B cell (primary cell): ENCODE measurements at regions not wholly inside any gene's neighbourhood (a gene's known extent, or its start where the extent isn't known, plus 50 kb on each side); places are given as distances from the start of the nearest gene placed in this dataset.

ENCODE experiments used
- ATAC-seq: fragments of 200-7000 bp; cut with Tn5 transposase; one replicate; pipeline ENCODE4 v1.10.0; 2021; ENCODE audit warnings: low read depth, mild to moderate bottlenecking, moderate number of reproducible peaks, moderate library complexity
- CTCF ChIA-PET: fragments of 350-600 bp; sonication (Branson Sonifier 250); formaldehyde crosslinking; loops from one replicate; lab custom pipeline; 2021; ENCODE audit warnings: antibody characterized with exemption, inconsistent platforms; lab: Charles Lee
- POLR2A ChIA-PET: fragments of 350-600 bp; sonication (Branson Sonifier 250); formaldehyde crosslinking; loops from one replicate; lab custom pipeline; 2021; ENCODE audit warnings: antibody characterized with exemption; lab: Charles Lee
- DNase-seq: peaks from one replicate; pipeline ENCODE4 v3.0.0; 2013
- H2AFZ ChIP-seq: 2 replicates; pipeline ENCODE4 v1.6.1; 2012; ENCODE audit warnings: mild to moderate bottlenecking, low read depth, low read length; ENCODE audit not compliant: insufficient read depth, poor library complexity, severe bottlenecking
- H3K27ac ChIP-seq, 2 donors: 1 replicate in 1 of 2; 2 replicates in 1 of 2; pipeline ENCODE4 v1.5.1; 2012 to 2013; ENCODE audit warnings: low read length in 2 of 2, mild to moderate bottlenecking in 2 of 2, moderate library complexity in 1 of 2
- H3K27me3 ChIP-seq, 4 experiments: fragments of 200-600 bp in 1 of 4; sonication (generic) in 1 of 4; replicated peaks in 1 of 4; 1 replicate in 2 of 4; 2 replicates in 2 of 4; pipeline versions ENCODE4 v1.6.1 to v1.7.0; 2013 to 2016; ENCODE audit warnings: low read length in 3 of 4, mild to moderate bottlenecking in 2 of 4, mixed read lengths in 1 of 4, moderate library complexity in 1 of 4; ENCODE audit not compliant: insufficient read depth in 4 of 4, control insufficient read depth in 3 of 4; ENCODE audit errors: control extremely low read depth in 1 of 4
- H3K36me3 ChIP-seq, 2 experiments: replicated peaks in 1 of 2; 1 replicate in 1 of 2; 2 replicates in 1 of 2; pipeline versions ENCODE4 v1.6.1 to v1.7.1; 2013; ENCODE audit warnings: low read length in 1 of 2; ENCODE audit not compliant: insufficient read depth in 2 of 2, control insufficient read depth in 1 of 2; ENCODE audit errors: control extremely low read depth in 1 of 2, extremely low read depth in 1 of 2
- H3K4me1 ChIP-seq, 2 donors: fragments of 200-600 bp in 1 of 2; sonication (generic) in 1 of 2; 1 replicate in 1 of 2; 2 replicates in 1 of 2; pipeline versions ENCODE4 v1.5.1 to v1.6.1; 2013 to 2017; ENCODE audit warnings: low read length in 2 of 2; ENCODE audit not compliant: control insufficient read depth in 2 of 2, insufficient read depth in 2 of 2
- H3K4me2 ChIP-seq: replicated peaks from 2 replicates; pipeline ENCODE3; 2012; ENCODE audit warnings: mild to moderate bottlenecking, low read depth, low read length; ENCODE audit not compliant: poor library complexity, severe bottlenecking
- H3K4me3 ChIP-seq, 5 experiments: fragments of 200-600 bp in 1 of 5; sonication (generic) in 1 of 5; 1 replicate in 3 of 5; 2 replicates in 2 of 5; pipeline versions ENCODE4 v1.5.1 to v1.7.0; 2011 to 2016; ENCODE audit warnings: low read length in 4 of 5, mild to moderate bottlenecking in 4 of 5, low read depth in 2 of 5, control low read depth in 1 of 5, moderate library complexity in 1 of 5; ENCODE audit not compliant: insufficient read depth in 1 of 5; ENCODE audit errors: control extremely low read depth in 1 of 5, extremely low read depth in 1 of 5
- H3K79me2 ChIP-seq: fragments of 200-600 bp; sonication (generic); one replicate; pipeline ENCODE4 v1.6.0; 2016; ENCODE audit warnings: low read length; ENCODE audit not compliant: control insufficient read depth, insufficient read depth
- H3K9ac ChIP-seq: fragments of 200-600 bp; sonication (generic); 2 replicates; pipeline ENCODE4 v1.6.1; 2017; ENCODE audit warnings: mild to moderate bottlenecking, low read length, moderate library complexity
- H3K9me3 ChIP-seq, 3 donors: one replicate each; pipeline versions ENCODE4 v1.6.1 to v1.7.1; 2013; ENCODE audit warnings: low read length in 2 of 3; ENCODE audit not compliant: control insufficient read depth in 2 of 3, insufficient read depth in 1 of 3; ENCODE audit errors: control extremely low read depth in 1 of 3
- H4K20me1 ChIP-seq: 2 replicates; pipeline ENCODE4 v1.6.0; 2012; ENCODE audit warnings: mild to moderate bottlenecking, low read length; ENCODE audit not compliant: insufficient read depth, control insufficient read depth, poor library complexity, severe bottlenecking
- H3K27ac Mint-ChIP-seq: one replicate; pipeline ENCODE4 v1.8.0; 2021; ENCODE audit warnings: mixed read lengths
- H3K27me3 Mint-ChIP-seq: one replicate; pipeline ENCODE4 v1.8.0; 2021; ENCODE audit warnings: mixed read lengths
- H3K4me1 Mint-ChIP-seq: one replicate; pipeline ENCODE4 v1.8.0; 2021; ENCODE audit warnings: mixed read lengths
- H3K4me3 Mint-ChIP-seq: one replicate; pipeline ENCODE4 v1.8.0; 2021; ENCODE audit warnings: mixed read lengths
- H3K9me3 Mint-ChIP-seq: one replicate; pipeline ENCODE4 v1.8.0; 2022; ENCODE audit warnings: mixed read lengths; ENCODE audit not compliant: insufficient read depth
- CTCF ChIP-seq: fragments of 200-600 bp; IDR thresholded peaks from one replicate; pipeline ENCODE4 v1.8.0; 2022; ENCODE audit warnings: antibody characterized with exemption, mild to moderate bottlenecking
- EZH2 ChIP-seq: IDR thresholded peaks from 2 replicates; pipeline ENCODE4 v1.6.1; 2012; ENCODE audit warnings: borderline replicate concordance, low read depth, mild to moderate bottlenecking, moderate library complexity, low read length; ENCODE audit not compliant: insufficient read depth, poor library complexity, severe bottlenecking
- WGBS: methylation state at CpG from one replicate; pipeline ENCODE4 v1.1.5; 2013; ENCODE audit warnings: missing lambda C conversion rate; ENCODE audit not compliant: insufficient coverage; 5-methylcytosine and 5-hydroxymethylcytosine counted together
- intact Hi-C: fragments of 100-400 bp; cut with micrococcal nuclease; formaldehyde crosslinking; loops from one replicate; pipeline ENCODE4 v1.10.0; 2022

GRCh38 chr7:1340031-1340430 is 107.4 kb downstream of the UNCX start:
- Histone ChIP-seq H3K9ac (no peak overlapping the region), H3K4me1 (no peaks in the 10 kb centered on the region), H3K27me3 (peaks cover 0 to 10% (median 0%) of the 10 kb centered on the region in 4 experiments), H4K20me1 (no peaks in the 10 kb centered on the region), H2AFZ (no peak overlapping the region), H3K36me3 (no peaks in the 10 kb centered on the region), H3K4me3 (no peak overlapping the region), H3K4me2 (no peak overlapping the region), H3K79me2 (no peaks in the 10 kb centered on the region), H3K27ac (no peak overlapping the region), H3K9me3 (peaks cover 0 to 45% (median 7%) of the 10 kb centered on the region in 3 donors)
- Mint-ChIP-seq H3K4me1 (no peaks in the 10 kb centered on the region), H3K27me3 (peaks cover 15% of the 10 kb centered on the region), H3K27ac (no peak overlapping the region), H3K9me3 (peaks cover 6% of the 10 kb centered on the region), H3K4me3 (no peak overlapping the region)
- intact Hi-C loops, result no loop called here
- CTCF ChIA-PET, result no interaction called here
- ATAC-seq (no peak), DNase-seq (no peak)
- WGBS, result 78% methylated on average over 3 of the region's 3 CpGs
- TF ChIP-seq CTCF (no peak), EZH2 (no peak)
- POLR2A ChIA-PET, result no interaction called here

DNA sequence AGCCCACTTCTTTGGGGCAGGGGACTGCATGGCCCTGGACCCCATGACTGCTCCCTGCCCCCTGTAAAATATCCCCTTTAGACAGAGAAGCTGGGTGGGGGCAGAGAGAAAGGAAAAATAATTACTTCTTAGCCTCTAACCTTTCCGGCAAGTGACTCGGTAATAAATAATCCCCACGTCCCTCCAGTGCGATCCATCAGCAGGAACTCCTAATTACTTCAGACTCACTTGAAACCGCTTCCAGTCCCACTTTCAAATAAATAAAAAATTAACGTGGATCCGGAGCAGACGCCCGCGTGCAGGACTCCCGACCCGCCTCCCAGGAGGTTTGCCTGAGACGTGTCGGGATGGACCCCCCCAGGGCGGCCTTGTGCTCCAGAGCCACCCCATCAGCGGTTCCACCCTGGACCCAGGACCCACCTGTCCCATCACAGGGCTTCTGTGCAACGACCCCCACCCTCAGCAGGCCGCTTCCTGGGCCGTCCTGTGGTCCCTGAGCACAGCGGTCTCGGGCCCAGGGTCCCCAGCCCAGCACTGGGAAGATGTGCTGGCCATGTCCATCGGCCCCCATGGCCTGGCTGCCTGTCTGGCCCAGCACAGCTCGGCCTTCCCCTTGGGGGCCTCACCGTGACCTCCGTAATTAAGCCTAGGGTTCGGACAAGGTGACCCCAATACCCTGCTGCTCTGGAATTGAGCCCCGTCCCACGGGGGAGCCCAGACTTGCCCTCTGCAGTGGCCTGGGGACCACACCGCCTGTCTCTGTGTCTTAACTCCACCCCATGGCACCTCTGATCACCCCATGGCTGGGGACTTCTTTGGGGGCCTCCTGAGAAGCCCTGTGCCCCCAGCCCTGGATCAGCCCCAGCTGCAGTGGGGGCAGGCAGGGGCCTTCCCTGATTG is 108.0 kb downstream of the UNCX start:
- no peak overlapping the region for H3K9ac ChIP-seq
- no peaks in the 10 kb centered on the region for H3K79me2 ChIP-seq
- 72% methylated on average over 29 of the region's 29 CpGs for WGBS
- peaks cover 0 to 44% (median 7%) of the 10 kb centered on the region in 3 donors for H3K9me3 ChIP-seq
- peaks cover 6% of the 10 kb centered on the region for H3K9me3 Mint-ChIP-seq
- no peak overlapping the region for H3K4me3 Mint-ChIP-seq
- no peak overlapping the region for H3K27ac Mint-ChIP-seq
- CTCF ChIA-PET, result no interaction called here
- H3K4me1 ChIP-seq, result no peaks in the 10 kb centered on the region
- no peaks in the 10 kb centered on the region for H4K20me1 ChIP-seq
- peaks cover 0 to 10% (median 0%) of the 10 kb centered on the region in 4 experiments for H3K27me3 ChIP-seq
- TF ChIP-seq EZH2, result no peak
- TF ChIP-seq CTCF, result no peak
- H3K27me3 Mint-ChIP-seq, result peaks cover 13% of the 10 kb centered on the region
- intact Hi-C loops, result no loop called here
- no peak overlapping the region for H3K27ac ChIP-seq
- no peaks in the 10 kb centered on the region for H3K4me1 Mint-ChIP-seq
- ATAC-seq, result no peak
- no peak for DNase-seq
- H3K36me3 ChIP-seq, result no peaks in the 10 kb centered on the region
- POLR2A ChIA-PET, result no interaction called here
- no peak overlapping the region for H2AFZ ChIP-seq
- H3K4me2 ChIP-seq, result no peak overlapping the region
- no peak overlapping the region for H3K4me3 ChIP-seq
